Stimulated activated memory B cell treated with anti-CD40 and anti-IgM and Interleukin-4, amounts not matched to agents 10 μg/mL and 1 μg/mL and 100 μg/mL, for 72 hours (primary cell): ENCODE measurements at regions not wholly inside any gene's neighbourhood (a gene's known extent, or its start where the extent isn't known, plus 50 kb on each side); places are given as distances from the start of the nearest gene placed in this dataset.
"Not testable (repeated sequence)": the region's sequence is repeated elsewhere in the genome, so short reads cannot be mapped to it uniquely, and the experiment has no call there.

Experiments
- ATAC-seq: fragments of 150-1000 bp; cut with Tn5 transposase; 2 replicates; pipeline ENCODE4 v1.10.0; 2021
- H3K27ac Mint-ChIP-seq: one replicate; pipeline ENCODE4 v1.8.0; 2022; ENCODE audit warnings: mild to moderate bottlenecking, mixed read lengths
- H3K27me3 Mint-ChIP-seq: one replicate; pipeline ENCODE4 v1.8.0; 2022; ENCODE audit warnings: mixed read lengths
- H3K36me3 Mint-ChIP-seq: one replicate; pipeline ENCODE4 v1.8.0; 2022; ENCODE audit warnings: mixed read lengths
- H3K4me1 Mint-ChIP-seq: one replicate; pipeline ENCODE4 v1.8.0; 2022; ENCODE audit warnings: mixed read lengths
- H3K4me3 Mint-ChIP-seq: one replicate; pipeline ENCODE4 v1.8.0; 2022; ENCODE audit warnings: mild to moderate bottlenecking, moderate library complexity, mixed read lengths
- H3K9me3 Mint-ChIP-seq: one replicate; pipeline ENCODE4 v1.8.0; 2022; ENCODE audit warnings: mixed read lengths

GRCh38 chr3:177249203-177249602, 51.9 kb upstream of the TBL1XR1 start:
- Mint-ChIP-seq H3K27me3 (no peaks in the 10 kb centered on the region), H3K4me3 (no peak overlapping the region), H3K27ac (peak overlapping the region; percentile 22), H3K4me1 (peaks cover 44% of the 10 kb centered on the region), H3K36me3 (no peaks in the 10 kb centered on the region), H3K9me3 (no peaks in the 10 kb centered on the region)
- peak; percentile 22 for ATAC-seq

- Mint-ChIP-seq H3K4me3 (no peak overlapping the region), H3K4me1 (peaks cover 43% of the 10 kb centered on the region), H3K27me3 (no peaks in the 10 kb centered on the region), H3K27ac (peak overlapping the region; percentile 22), H3K36me3 (no peaks in the 10 kb centered on the region), H3K9me3 (no peaks in the 10 kb centered on the region)
- no peak for ATAC-seq
Measured at GRCh38 chr3:177250151-177250550, 52.9 kb upstream of the TBL1XR1 start.

- no peaks in the 10 kb centered on the region for H3K9me3 Mint-ChIP-seq
- peak overlapping the region; percentile 28 for H3K27ac Mint-ChIP-seq
- H3K27me3 Mint-ChIP-seq = no peaks in the 10 kb centered on the region
Measured at GRCh38 chr3:177251755-177252154, 54.5 kb upstream of the TBL1XR1 start.

GRCh38 chr3:177257006-177257405, 59.7 kb upstream of the TBL1XR1 start:
- Mint-ChIP-seq H3K27me3 (no peaks in the 10 kb centered on the region), H3K9me3 (no peaks in the 10 kb centered on the region), H3K4me3 (no peak overlapping the region), H3K27ac (no peak overlapping the region), H3K4me1 (no peaks in the 10 kb centered on the region), H3K36me3 (no peaks in the 10 kb centered on the region)
- no peak for ATAC-seq

More at GRCh38 chr3:177251755-177252154, 54.5 kb upstream of the TBL1XR1 start:
- Mint-ChIP-seq H3K4me3 (no peak overlapping the region), H3K4me1 (peaks cover 30% of the 10 kb centered on the region), H3K36me3 (no peaks in the 10 kb centered on the region)
- peak; percentile 73 for ATAC-seq

GRCh38 chr3:177257625-177258024, 60.3 kb upstream of the TBL1XR1 start:
- ATAC-seq = no peak
- peaks cover 3% of the 10 kb centered on the region for H3K4me1 Mint-ChIP-seq
- no peaks in the 10 kb centered on the region for H3K27me3 Mint-ChIP-seq
- H3K4me3 Mint-ChIP-seq = no peak overlapping the region
- no peaks in the 10 kb centered on the region for H3K36me3 Mint-ChIP-seq
- H3K9me3 Mint-ChIP-seq = no peaks in the 10 kb centered on the region
- H3K27ac Mint-ChIP-seq = peak overlapping the region; percentile 30

- H3K27ac Mint-ChIP-seq = no peak overlapping the region
- H3K9me3 Mint-ChIP-seq = no peaks in the 10 kb centered on the region
- H3K36me3 Mint-ChIP-seq = no peaks in the 10 kb centered on the region
- H3K4me1 Mint-ChIP-seq = peaks cover 9% of the 10 kb centered on the region
- no peak overlapping the region for H3K4me3 Mint-ChIP-seq
- ATAC-seq = no peak
- H3K27me3 Mint-ChIP-seq = no peaks in the 10 kb centered on the region
Measured at GRCh38 chr3:177262396-177262795, 65.1 kb upstream of the TBL1XR1 start.

GRCh38 chr3:177263615-177264368, 66.5 kb upstream of the TBL1XR1 start:
- Mint-ChIP-seq H3K9me3 (peaks cover 3% of the 10 kb centered on the region), H3K4me1 (peaks cover 9% of the 10 kb centered on the region), H3K27ac (peak overlapping the region; percentile 17), H3K36me3 (no peaks in the 10 kb centered on the region), H3K4me3 (no peak overlapping the region), H3K27me3 (no peaks in the 10 kb centered on the region)
- no peak for ATAC-seq

- H3K9me3 Mint-ChIP-seq, H3K4me1 Mint-ChIP-seq, ATAC-seq, H3K36me3 Mint-ChIP-seq, H3K27ac Mint-ChIP-seq, H3K4me3 Mint-ChIP-seq, H3K27me3 Mint-ChIP-seq: not testable (repeated sequence)
Measured at GRCh38 chr3:177271811-177272501, 74.7 kb upstream of the TBL1XR1 start.

- H3K4me1 Mint-ChIP-seq = peaks cover 36% of the 10 kb centered on the region
- H3K36me3 Mint-ChIP-seq = peaks cover 8% of the 10 kb centered on the region
- H3K4me3 Mint-ChIP-seq = no peak overlapping the region
- H3K9me3 Mint-ChIP-seq = peaks cover 3% of the 10 kb centered on the region
- H3K27me3 Mint-ChIP-seq = no peaks in the 10 kb centered on the region
- peak overlapping the region; percentile 6 for H3K27ac Mint-ChIP-seq
- no peak for ATAC-seq
Measured at GRCh38 chr3:177278016-177278415, 80.7 kb upstream of the TBL1XR1 start.

- H3K36me3 Mint-ChIP-seq = peaks cover 8% of the 10 kb centered on the region
- peaks cover 36% of the 10 kb centered on the region for H3K4me1 Mint-ChIP-seq
- no peaks in the 10 kb centered on the region for H3K27me3 Mint-ChIP-seq
- peak overlapping the region; percentile 56 for H3K27ac Mint-ChIP-seq
- H3K9me3 Mint-ChIP-seq = peaks cover 3% of the 10 kb centered on the region
- ATAC-seq = no peak
- no peak overlapping the region for H3K4me3 Mint-ChIP-seq
Measured at GRCh38 chr3:177279118-177279815, 82.0 kb upstream of the TBL1XR1 start.

- H3K27ac Mint-ChIP-seq = peak overlapping the region; percentile 71
- ATAC-seq = peak; percentile 80
- H3K4me3 Mint-ChIP-seq = no peak overlapping the region
Measured at GRCh38 chr3:177281292-177282118, 84.2 kb upstream of the TBL1XR1 start.

GRCh38 chr3:177282119-177282655, 84.9 kb upstream of the TBL1XR1 start:
- H3K27ac Mint-ChIP-seq = peak overlapping the region; percentile 71
- peaks cover 3% of the 10 kb centered on the region for H3K9me3 Mint-ChIP-seq
- no peak overlapping the region for H3K4me3 Mint-ChIP-seq
- no peaks in the 10 kb centered on the region for H3K27me3 Mint-ChIP-seq
- peaks cover 39% of the 10 kb centered on the region for H3K4me1 Mint-ChIP-seq
- peaks cover 8% of the 10 kb centered on the region for H3K36me3 Mint-ChIP-seq
- ATAC-seq = no peak

More at GRCh38 chr3:177281292-177282118, 84.2 kb upstream of the TBL1XR1 start:
- Mint-ChIP-seq H3K27me3 (no peaks in the 10 kb centered on the region), H3K36me3 (peaks cover 8% of the 10 kb centered on the region), H3K9me3 (peaks cover 3% of the 10 kb centered on the region), H3K4me1 (peaks cover 36% of the 10 kb centered on the region)

GRCh38 chr3:177283983-177284382, 86.7 kb upstream of the TBL1XR1 start:
- no peak for ATAC-seq
- Mint-ChIP-seq H3K4me1 (peaks cover 36% of the 10 kb centered on the region), H3K36me3 (peaks cover 8% of the 10 kb centered on the region), H3K27ac (no peak overlapping the region), H3K4me3 (no peak overlapping the region), H3K9me3 (peaks cover 3% of the 10 kb centered on the region), H3K27me3 (no peaks in the 10 kb centered on the region)

GRCh38 chr3:177284383-177284881, 87.2 kb upstream of the TBL1XR1 start:
- ATAC-seq = no peak
- Mint-ChIP-seq H3K4me1 (peaks cover 32% of the 10 kb centered on the region), H3K36me3 (peaks cover 8% of the 10 kb centered on the region), H3K27ac (no peak overlapping the region), H3K27me3 (no peaks in the 10 kb centered on the region), H3K9me3 (peaks cover 3% of the 10 kb centered on the region), H3K4me3 (no peak overlapping the region)
